Skeletal muscle cell (primary cell): ENCODE measurements at regions not wholly inside any gene's neighbourhood (a gene's known extent, or its start where the extent isn't known, plus 50 kb on each side); places are given as distances from the start of the nearest gene placed in this dataset.

ENCODE experiments used
- DNase-seq: peaks from one replicate; pipeline ENCODE4 v3.0.0-alpha.2; 2010; ENCODE audit warnings: low read depth
- H3K4me3 ChIP-seq: 2 replicates; pipeline ENCODE4 v1.5.1; 2011; ENCODE audit warnings: low read depth, mild to moderate bottlenecking, control low read depth, low read length, moderate library complexity

DNA sequence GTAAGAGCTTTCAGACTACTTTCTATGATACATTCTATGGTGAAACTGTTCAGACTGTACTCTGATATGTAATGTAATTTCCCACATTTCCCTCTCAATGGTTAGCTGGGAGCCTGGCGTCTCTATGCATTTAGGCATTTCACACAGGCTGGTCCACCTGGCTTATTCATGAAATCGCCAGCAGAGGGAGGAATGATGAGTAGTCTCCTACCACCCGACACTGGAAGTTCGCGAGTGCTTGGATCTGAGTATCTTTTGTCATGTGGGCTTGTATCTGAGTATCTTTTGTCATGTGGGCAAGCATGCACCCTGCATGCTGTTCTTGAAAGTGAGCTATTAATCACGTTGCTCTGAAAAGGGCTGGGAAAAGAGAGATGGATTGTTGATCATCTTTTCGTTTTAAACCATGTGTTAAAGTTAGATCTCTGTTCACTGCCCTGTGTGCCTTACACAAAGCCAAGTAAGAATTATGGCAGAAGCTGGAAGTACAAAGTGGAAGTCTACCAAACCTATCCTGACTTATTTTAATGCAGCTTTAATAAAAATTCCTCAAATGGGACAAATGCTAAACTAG is 235.0 kb downstream of the ATP23 start:
- no peak overlapping the region for H3K4me3 ChIP-seq
- DNase-seq = no peak

DNA sequence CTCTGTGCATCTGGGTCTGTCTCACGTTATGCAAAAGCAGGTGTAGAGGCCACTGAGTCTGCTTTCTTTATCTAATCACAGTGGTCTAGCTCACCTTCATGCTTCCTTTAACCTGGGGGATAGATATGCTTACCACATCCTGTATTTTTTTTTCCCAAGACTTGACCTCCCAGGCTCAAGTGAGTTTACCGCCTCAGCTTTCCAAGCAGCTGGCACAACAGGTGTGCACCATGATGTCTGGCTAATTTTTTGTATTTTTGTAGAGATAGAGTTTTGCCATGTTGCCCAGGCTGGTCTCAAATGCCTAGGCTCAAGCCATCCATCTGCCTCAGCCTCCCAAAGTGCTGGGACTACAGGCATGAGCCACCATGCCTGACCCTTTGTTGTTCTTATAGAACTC is 236.0 kb downstream of the ATP23 start:
- no peak overlapping the region for H3K4me3 ChIP-seq
- DNase-seq = no peak

DNA sequence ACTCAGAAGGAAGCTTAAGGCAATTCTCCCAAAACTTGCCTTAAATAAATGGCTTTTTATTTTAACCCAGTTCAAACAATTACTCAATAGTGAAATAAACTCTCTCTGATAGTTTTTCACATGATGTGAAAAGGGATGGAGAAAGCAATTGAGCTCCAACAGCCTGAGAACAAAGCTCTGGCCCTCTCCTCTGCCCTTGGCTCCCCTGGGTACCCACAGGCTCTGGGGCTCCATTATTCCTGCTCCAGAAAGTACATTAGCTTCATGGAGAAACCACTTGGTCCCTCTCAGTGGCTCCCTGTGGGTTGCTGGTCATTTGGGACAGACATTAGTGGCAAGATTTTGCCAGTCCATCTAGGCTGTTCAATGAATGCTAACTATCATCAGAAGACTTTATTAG is 242.8 kb downstream of the ATP23 start:
- H3K4me3 ChIP-seq = no peak overlapping the region
- no peak for DNase-seq

DNA sequence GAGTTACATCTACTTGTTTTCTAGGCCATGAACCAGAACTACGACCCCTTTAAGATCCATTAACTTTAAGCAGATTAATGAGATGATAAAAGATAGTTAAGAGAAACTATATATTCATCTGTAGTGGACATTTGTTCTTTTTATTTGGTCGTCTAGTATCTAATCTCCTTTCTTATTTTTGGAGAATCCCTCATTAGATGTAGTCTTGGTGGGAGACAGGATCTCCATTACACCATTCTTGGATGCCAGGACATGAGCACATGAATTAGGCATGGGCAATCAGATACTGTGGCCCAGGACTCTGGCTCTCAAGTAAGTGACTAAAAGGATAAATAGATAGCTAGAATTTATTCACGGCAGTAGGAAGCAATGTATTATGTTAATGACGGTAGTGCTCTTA is 245.0 kb downstream of the ATP23 start:
- H3K4me3 ChIP-seq = no peak overlapping the region
- no peak for DNase-seq

DNA sequence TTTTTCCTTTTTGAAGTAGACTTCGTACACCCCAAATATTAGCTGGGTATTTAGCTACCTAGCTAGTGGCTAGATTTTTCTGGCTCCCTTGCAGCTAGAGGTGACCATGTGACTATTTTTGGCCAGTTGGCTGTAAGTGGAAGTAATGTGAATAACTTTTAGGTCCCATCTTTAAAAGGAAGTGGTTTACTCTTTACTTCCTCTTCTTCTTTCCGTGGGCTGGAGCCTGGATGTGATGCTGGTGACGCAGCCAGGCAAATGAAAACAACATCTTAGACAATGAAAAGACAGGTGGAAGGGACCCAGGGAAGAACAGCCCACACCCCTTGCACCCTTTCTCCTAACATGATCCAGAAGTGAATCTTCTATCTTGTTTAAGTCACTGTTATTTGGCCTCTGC is 245.5 kb downstream of the ATP23 start:
- H3K4me3 ChIP-seq = no peak overlapping the region
- no peak for DNase-seq

DNA sequence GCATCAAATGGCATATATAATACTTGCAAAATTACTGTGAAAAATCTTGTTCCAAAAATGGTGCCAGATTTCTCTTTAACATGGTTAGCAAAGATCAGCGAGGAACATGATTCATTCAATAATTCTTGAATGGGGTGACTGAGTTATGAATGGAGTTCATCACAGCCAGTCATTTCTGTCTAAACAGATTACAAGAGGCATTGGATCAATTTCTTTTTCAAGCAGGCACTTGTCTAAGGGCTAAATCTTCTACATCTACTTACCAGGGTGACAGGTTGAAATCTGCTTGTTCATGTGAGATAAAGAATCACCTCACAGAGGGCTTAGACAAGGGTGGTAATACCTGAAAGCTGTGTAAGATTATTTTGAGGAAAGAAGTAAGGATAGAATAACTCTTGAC is 247.7 kb downstream of the ATP23 start:
- DNase-seq = no peak
- H3K4me3 ChIP-seq = no peak overlapping the region

DNA sequence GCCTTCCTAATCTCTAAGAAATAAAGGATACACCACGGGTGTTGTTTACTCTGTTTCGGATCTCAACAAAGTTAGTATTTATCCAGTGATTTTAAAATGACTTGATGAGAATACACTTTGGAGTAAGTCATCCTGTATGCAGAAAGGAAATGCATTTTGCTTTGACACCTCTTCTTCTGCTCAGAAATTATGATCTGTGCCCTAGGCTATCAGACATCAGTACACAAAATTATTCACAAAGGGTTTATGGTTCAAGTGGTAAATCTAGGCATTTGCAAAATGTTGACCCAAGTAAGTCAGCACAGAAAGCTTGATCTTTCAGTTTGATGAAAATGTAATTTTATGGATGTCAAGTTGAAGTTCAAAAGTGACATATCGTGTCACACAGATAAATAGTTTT is 248.5 kb downstream of the ATP23 start:
- H3K4me3 ChIP-seq = no peak overlapping the region
- DNase-seq = no peak

DNA sequence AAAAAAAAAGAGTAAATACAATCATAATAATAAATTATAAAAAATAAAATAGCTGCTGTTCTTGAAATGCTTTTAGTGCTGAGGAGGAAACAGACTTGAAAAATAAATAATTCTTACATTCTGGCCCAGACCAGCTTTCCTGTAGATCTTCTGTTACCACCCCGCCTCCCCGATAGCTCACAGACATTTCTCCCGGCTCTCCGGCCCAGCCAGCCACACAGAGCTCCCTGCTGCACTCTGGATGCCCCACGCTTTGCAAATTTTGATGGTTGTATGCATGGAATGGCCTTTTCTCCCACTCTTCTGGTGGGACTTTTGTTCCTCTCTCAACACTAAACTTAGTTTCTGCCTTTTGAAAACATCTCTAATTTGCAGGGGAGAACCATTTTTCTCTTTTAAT is 249.3 kb downstream of the ATP23 start:
- no peak overlapping the region for H3K4me3 ChIP-seq
- DNase-seq = no peak

DNA sequence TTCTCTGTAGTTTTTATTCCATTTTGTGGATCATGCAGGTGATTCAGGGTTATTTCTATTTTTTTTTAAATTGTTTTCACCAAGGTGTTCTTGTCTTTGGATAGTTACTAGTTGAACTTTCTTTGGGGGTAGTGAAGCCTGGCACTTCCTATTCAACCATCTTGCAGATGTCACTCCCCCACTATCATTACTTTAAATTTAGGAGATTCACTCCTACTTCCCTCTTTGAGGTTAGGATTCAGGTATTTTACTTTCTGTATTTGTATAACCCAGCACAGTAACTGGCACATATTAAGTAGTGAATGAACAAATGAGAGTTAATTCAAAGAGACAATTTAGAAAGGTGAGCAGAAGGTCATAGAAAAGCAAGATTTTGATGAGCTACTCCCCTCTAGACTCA is 255.6 kb downstream of the ATP23 start:
- no peak for DNase-seq
- no peak overlapping the region for H3K4me3 ChIP-seq

DNA sequence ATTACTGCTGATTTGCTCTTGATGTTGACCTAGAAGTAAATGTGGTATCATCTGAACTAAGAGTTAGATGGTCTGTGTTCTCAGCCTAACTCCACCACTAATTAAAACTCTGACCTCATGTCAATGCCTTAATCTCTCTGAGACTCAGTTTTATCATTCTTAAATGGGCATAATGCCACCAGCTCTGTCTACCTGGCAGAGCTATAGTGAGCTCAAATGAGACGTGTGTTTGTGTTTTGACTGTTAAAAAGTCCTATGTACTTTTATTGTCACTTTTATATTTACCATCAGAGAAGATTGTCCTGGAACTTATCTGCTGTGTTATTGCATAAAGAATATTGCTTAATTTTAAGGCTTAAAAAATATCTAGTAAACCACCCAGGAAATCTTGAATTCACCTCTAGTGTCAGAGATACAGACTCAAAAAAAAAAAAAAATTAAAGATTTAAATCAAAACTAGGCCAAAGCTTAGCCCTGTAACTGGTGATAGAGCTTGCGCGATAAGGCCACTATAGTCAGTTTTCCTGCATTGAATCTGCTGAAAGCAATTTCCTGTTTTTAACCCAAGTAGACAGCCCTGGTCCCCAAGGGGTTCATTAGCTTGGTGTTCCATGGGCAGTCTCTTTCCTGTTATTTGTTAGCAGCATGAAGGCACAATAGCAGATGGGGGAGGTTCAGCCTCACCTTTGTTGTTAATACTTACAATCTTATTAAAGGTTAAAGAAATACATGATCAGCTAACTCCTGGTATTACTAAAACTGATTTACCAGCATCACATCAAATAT is 261.8 kb downstream of the ATP23 start:
- H3K4me3 ChIP-seq = no peak overlapping the region
- DNase-seq = no peak

DNA sequence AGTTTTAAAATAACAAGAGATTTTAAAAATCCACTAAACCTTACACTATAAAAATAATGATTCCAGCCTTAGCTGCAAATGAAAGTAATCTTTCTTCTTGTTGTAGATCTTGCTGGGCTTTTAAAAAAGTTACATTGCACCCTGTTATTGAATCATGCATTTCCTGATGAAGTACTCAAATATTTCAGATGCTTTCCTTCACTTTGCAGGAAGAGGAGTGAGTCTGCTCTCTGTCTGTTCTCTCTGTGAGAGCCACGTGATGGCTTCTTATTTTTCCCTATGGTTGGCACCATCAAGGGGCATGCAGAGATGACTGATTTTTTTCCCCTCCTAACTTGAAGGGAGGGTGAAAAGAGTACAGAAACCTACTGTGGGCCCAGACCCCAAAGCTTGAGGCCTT is 262.7 kb downstream of the ATP23 start:
- H3K4me3 ChIP-seq = no peak overlapping the region
- no peak for DNase-seq

DNA sequence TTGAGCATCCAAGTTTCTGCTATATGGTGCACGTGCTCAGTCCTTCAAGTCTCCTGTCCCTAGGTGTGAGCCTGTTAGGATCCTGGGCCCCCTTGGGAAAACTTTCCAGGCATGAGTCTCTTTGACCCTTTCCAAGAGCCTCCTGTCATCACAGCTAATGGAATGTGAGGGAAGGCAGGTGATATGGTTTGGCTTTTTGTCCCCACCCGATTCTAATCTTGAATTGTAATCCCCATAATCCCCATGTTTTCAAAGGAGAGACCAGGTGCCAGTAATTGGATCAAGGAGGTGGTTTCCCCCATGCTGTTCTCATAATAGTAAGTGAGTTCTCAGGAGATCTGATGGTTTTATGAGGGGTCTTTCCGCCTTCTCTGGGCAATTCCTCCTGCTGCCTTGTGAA is 265.5 kb downstream of the ATP23 start:
- no peak for DNase-seq
- no peak overlapping the region for H3K4me3 ChIP-seq

DNA sequence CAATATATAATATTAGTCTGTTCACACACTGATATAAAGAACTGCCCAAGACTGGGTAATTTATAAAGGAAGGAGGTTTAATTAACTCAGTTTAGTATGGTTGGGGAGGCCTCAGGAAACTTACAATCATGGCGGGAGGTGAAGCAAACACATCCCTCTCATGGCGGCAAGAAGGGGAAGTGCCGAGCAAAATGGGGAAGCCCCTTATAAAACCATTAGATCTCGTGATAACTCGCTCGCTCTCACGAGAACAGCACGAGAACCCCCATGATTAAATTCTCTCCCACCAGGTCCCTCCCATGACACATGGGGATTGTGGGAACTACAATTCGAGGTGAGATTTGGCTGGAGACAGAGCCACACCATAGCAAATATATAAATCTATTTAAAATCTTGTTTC is 269.8 kb downstream of the ATP23 start:
- H3K4me3 ChIP-seq = no peak overlapping the region
- no peak for DNase-seq

DNA sequence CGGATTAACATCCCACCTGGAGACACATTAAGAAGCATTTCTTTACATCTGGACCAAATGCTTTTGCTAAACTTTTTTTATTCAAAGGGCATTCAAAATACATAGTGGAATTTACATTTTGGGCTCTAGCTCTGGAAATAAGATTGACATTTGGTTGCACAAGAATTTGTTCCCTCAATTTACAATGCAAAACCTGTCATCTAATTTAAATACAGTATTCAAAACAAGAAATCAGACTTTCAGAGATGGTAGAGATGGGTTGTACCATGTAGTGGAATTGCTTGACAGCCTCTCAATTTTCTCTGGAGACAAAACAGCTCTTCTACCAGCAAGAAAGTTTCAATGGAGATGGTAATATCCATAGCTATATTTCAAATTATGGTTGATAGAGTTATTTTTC is 275.8 kb downstream of the ATP23 start:
- H3K4me3 ChIP-seq = no peak overlapping the region
- DNase-seq = no peak

DNA sequence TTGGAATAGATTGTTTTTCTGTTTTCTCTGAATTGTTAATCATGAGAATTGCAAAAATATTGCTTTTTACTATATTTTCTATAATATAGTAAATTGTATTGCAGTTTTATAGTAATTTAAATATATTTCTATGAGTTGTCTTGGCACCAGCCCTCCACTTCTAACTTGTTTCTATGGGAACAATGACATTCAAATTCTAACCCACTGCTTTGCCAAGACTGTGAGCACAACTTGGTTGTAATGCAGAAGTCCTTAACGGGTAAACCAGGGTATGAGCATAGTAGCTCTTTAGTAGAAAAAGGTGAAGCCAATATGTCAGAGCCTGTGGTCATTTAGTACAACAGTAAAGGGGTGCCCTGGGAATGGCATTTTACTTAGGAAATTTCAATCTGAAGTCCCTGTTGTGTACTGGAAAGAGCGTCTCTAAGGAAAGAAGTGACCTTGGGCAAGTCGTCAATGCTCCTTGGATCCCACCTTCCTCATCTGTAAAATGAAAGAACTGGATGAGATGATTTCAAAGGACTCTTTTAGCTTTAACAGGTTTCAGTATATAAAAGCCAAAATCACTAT is 283.3 kb downstream of the ATP23 start:
- H3K4me3 ChIP-seq = no peak overlapping the region
- no peak for DNase-seq

DNA sequence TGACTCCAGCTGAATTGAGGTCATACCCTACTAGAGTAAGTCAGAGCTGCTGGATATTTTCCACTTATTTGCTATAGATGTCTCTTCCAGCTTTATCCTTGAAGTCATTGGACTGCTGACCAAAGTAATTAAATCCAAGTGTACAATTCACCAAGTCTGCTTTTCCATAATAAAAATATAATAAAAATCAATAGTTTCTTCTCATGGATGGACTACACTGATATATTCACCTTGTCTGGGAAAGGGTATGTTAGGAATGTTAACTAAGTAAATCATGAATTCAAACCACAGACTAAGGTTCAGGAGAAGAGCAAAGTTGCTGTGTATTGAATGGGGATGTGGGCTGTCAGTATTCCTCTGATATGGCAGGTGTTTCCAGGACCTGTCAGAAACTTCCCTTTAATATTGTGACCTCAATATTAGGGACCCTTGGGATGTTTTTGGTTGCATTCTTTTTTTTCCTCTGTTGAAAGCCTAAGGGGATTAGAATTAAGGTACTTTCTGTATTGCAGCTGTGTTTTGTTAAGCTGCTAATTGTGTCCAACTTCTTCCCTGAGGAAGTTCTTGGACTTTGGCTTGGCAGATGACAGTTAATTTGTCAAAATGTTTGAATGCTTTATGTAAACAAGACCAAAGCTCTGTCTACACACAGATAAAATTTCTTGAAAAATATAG is 284.0 kb downstream of the ATP23 start:
- no peak overlapping the region for H3K4me3 ChIP-seq
- DNase-seq = no peak

DNA sequence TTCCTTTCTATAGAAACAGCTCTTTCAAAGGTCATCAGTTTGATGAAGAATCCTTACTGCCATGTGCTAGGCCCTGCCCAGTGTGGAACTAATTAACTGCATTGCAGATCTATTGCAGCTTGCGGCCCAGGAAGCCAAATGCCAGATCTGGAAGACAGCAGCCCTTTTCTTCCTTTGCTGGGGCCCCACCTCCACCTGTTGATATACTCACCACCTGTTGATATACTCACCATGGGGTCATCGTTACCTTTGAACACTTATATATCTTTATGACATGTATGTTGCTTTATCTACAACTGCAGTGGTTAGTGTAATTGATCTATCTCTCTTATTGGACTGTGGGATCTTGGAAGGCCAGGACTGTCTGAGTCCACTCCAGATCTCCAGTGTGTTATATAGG is 292.5 kb downstream of the ATP23 start:
- H3K4me3 ChIP-seq = no peak overlapping the region
- DNase-seq = no peak

DNA sequence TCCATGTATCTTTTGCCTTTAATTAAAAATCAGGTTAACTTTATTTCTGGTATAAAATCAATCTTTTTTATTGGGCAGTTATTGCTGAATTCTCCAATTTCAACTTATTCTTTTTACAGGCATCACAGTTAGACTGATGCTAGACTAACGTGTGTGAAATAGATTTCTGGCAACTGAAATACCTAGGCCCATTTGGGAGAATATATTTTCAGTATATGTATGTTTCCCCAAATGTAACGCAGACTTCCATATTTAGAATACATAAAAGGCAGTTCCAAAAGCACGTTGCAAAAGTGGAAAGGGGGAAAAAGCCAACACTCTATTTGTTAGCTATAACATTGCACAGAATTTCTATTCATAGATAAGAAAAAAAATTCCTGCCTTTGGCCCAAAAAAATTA is 297.0 kb downstream of the ATP23 start:
- H3K4me3 ChIP-seq = no peak overlapping the region
- no peak for DNase-seq

DNA sequence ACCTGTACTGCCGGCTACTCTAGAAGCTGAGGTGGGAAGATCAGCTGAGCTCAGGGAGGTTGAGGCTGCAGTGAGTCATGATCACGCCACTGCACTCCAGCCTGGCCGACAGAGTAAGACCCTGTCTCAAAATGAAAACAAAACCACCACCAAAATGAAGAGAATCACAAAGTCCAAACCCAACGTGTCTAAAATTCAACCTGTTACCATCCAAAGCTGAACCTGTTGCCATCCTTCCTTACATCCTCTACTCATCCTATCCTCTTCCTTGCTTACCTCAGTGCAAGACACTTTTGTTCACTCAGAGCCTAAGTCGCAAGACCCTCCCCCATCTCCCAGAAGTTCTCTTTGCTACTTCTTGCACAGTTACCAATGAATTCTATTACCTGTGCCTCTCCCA is 299.7 kb downstream of the ATP23 start:
- no peak overlapping the region for H3K4me3 ChIP-seq
- no peak for DNase-seq

DNA sequence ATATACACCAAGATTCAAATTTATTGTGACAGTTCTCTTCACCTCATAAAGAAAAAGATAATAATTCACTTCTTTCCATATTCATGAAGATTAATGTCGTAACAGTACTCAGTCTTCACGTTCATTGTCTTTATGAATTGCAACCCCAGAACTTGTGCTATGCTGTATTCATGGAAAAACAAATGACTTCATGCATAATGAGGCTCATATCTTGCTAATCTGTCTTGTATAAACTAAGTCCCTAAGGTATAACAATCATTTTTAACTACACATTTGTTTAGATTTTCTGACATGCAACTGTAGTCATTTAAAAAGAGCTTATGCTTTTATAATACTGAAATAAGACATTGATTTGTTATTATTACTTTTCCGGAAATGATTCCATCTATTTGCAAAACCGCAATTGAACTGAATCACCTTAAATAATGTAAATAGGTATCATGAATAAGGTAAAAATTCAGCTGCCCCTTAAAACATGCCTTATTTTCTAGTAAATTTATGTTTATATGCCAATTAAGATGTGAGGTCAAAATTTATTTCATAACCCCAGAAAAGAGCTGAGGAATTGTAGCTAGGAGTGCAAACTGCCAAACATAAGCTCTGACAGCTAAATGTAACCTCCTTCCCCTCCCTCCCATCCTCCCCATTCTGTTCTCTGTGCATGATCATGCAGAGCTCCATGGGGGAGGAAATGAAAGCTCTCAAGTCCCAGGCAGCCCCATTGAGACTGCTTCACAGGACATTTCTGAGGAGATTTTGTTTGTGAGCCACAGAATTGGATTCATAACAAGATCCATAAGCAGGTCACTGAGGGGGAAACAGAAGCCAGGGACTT is 301.6 kb downstream of the ATP23 start:
- no peak for DNase-seq

More for the DNA sequence above, 301.6 kb downstream of the ATP23 start:
- no peak overlapping the region for H3K4me3 ChIP-seq
